NCI-H526 treated with DMSO at 0.1 percent for 48 hours (cell line): ENCODE measurements at regions not wholly inside any gene's neighbourhood (a gene's known extent, or its start where the extent isn't known, plus 50 kb on each side); places are given as distances from the start of the nearest gene placed in this dataset.

Source experiments
- DNase-seq: peaks from one replicate; lab custom pipeline; 2025; lab: John Stamatoyannopoulos, UW

- DNase-seq, result no peak
Measured at GRCh38 chr7:41133690-41134299, 569.1 kb downstream of the INHBA start.

- no peak for DNase-seq
Measured at GRCh38 chr7:41131956-41132355, 570.9 kb downstream of the INHBA start.

- no peak for DNase-seq
Measured at GRCh38 chr7:41130561-41131236, 572.2 kb downstream of the INHBA start.

- no peak for DNase-seq
Measured at GRCh38 chr7:41130086-41130485, 572.8 kb downstream of the INHBA start.

GRCh38 chr7:41125343-41125742 is 577.5 kb downstream of the INHBA start:
- DNase-seq, result no peak

- no peak for DNase-seq
Measured at GRCh38 chr7:41122256-41122987, 580.5 kb downstream of the INHBA start.

- DNase-seq, result no peak
Measured at GRCh38 chr7:41121228-41121627, 581.7 kb downstream of the INHBA start.

- DNase-seq, result no peak
Measured at GRCh38 chr7:41118486-41118885, 584.4 kb downstream of the INHBA start.

GRCh38 chr7:41117431-41117830 is 585.5 kb downstream of the INHBA start:
- DNase-seq, result no peak

GRCh38 chr7:41116817-41117216 is 586.1 kb downstream of the INHBA start:
- no peak for DNase-seq

GRCh38 chr7:41116337-41116736 is 586.6 kb downstream of the INHBA start:
- DNase-seq, result no peak

- no peak for DNase-seq
Measured at GRCh38 chr7:41114691-41115090, 588.2 kb downstream of the INHBA start.

GRCh38 chr7:41114131-41114530 is 588.8 kb downstream of the INHBA start:
- no peak for DNase-seq

GRCh38 chr7:41113719-41114118 is 589.2 kb downstream of the INHBA start:
- no peak for DNase-seq

- no peak for DNase-seq
Measured at GRCh38 chr7:41110186-41110585, 592.7 kb downstream of the INHBA start.

- no peak for DNase-seq
Measured at GRCh38 chr7:41108821-41109220, 594.1 kb downstream of the INHBA start.

- DNase-seq, result no peak
Measured at GRCh38 chr7:41107938-41108448, 594.9 kb downstream of the INHBA start.

- DNase-seq, result no peak
Measured at GRCh38 chr7:41107330-41107937, 595.5 kb downstream of the INHBA start.

- no peak for DNase-seq
Measured at GRCh38 chr7:41104631-41105030, 598.3 kb downstream of the INHBA start.

- no peak for DNase-seq
Measured at GRCh38 chr7:41103331-41103730, 599.6 kb downstream of the INHBA start.

- no peak for DNase-seq
Measured at GRCh38 chr7:41098846-41099245, 604.0 kb downstream of the INHBA start.

GRCh38 chr7:41098402-41098801 is 604.5 kb downstream of the INHBA start:
- DNase-seq, result no peak

- DNase-seq, result no peak
Measured at GRCh38 chr7:41097501-41097900, 605.4 kb downstream of the INHBA start.
